Neural progenitor cell (in vitro differentiated cells): ENCODE measurements at regions not wholly inside any gene's neighbourhood (a gene's known extent, or its start where the extent isn't known, plus 50 kb on each side); places are given as distances from the start of the nearest gene placed in this dataset.

Experiments
- EZH2 ChIP-seq: fragments of 200-600 bp; sonication (generic); IDR thresholded peaks from 2 replicates; pipeline ENCODE4 v1.6.1; 2017; ENCODE audit warnings: antibody characterized with exemption, mild to moderate bottlenecking, moderate library complexity
- TF ChIP-seq, protein P1 (sequence below): fragments of 200-600 bp; sonication (generic); IDR thresholded peaks from 2 replicates; pipeline ENCODE4 v1.5.1; 2017; ENCODE audit warnings: antibody characterized with exemption, mild to moderate bottlenecking

DNA sequence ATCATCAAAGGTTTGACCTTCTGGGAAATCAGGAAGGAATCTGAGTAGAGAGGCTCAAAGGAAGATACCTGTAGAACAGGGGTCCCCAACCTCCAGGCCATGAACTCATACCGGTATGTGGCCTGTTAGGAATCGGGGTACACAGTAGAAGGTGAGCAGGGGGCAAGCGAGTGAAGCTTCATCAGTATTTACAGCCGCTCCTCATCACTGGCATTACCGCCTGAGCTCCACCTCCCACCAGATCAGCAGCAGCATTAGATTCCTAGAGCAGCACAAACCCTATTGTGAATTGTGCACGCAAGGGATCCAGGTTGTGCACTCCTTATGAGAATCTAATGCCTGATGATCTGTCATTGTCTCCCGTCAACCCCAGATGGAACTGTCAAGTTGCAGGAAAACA, 158.5 kb upstream of the CACNA2D1 start:
- TF ChIP-seq EZH2 = no peak
- TF ChIP-seq, protein P1, sequence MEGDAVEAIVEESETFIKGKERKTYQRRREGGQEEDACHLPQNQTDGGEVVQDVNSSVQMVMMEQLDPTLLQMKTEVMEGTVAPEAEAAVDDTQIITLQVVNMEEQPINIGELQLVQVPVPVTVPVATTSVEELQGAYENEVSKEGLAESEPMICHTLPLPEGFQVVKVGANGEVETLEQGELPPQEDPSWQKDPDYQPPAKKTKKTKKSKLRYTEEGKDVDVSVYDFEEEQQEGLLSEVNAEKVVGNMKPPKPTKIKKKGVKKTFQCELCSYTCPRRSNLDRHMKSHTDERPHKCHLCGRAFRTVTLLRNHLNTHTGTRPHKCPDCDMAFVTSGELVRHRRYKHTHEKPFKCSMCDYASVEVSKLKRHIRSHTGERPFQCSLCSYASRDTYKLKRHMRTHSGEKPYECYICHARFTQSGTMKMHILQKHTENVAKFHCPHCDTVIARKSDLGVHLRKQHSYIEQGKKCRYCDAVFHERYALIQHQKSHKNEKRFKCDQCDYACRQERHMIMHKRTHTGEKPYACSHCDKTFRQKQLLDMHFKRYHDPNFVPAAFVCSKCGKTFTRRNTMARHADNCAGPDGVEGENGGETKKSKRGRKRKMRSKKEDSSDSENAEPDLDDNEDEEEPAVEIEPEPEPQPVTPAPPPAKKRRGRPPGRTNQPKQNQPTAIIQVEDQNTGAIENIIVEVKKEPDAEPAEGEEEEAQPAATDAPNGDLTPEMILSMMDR = no peak
